ENCODE measurements at regions not wholly inside any gene's neighbourhood (a gene's known extent, or its start where the extent isn't known, plus 50 kb on each side); places are given as distances from the start of the nearest gene placed in this dataset.
"Not testable (repeated sequence)": the region's sequence is repeated elsewhere in the genome, so short reads cannot be mapped to it uniquely, and the experiment has no call there.

GRCh38 chr13:111413407-111414187, 93.2 kb downstream of the TEX29 start:
- DNase-seq, result no peak

- no peak for DNase-seq
These were observed 93.9 kb downstream of the TEX29 start for GRCh38 chr13:111414341-111414740.

GRCh38 chr13:111415246-111415645, 94.8 kb downstream of the TEX29 start:
- no peak for DNase-seq

GRCh38 chr13:111415765-111416164, 95.3 kb downstream of the TEX29 start:
- DNase-seq, result no peak

- DNase-seq, result no peak
These were observed 97.7 kb downstream of the TEX29 start for GRCh38 chr13:111418101-111418500.

- DNase-seq, result no peak
These were observed 99.9 kb downstream of the TEX29 start for GRCh38 chr13:111420113-111420876.

GRCh38 chr13:111421216-111421615, 100.8 kb downstream of the TEX29 start:
- DNase-seq, result no peak

- no peak for DNase-seq
These were observed 101.9 kb downstream of the TEX29 start for GRCh38 chr13:111422348-111422747.

GRCh38 chr13:111423168-111423785, 102.8 kb downstream of the TEX29 start:
- no peak for DNase-seq

- no peak for DNase-seq
These were observed 103.7 kb downstream of the TEX29 start for GRCh38 chr13:111424134-111424533.

GRCh38 chr13:111425326-111425725, 104.9 kb downstream of the TEX29 start:
- DNase-seq, result no peak

GRCh38 chr13:111429064-111429558, 108.7 kb downstream of the TEX29 start:
- DNase-seq, result peak; percentile 15

- no peak for DNase-seq
These were observed 110.8 kb downstream of the TEX29 start for GRCh38 chr13:111431206-111431605.

GRCh38 chr13:111434578-111435159, 114.2 kb downstream of the TEX29 start:
- no peak for DNase-seq

GRCh38 chr13:111436446-111436845, 116.0 kb downstream of the TEX29 start:
- DNase-seq, result no peak

GRCh38 chr13:111437417-111437816, 117.0 kb downstream of the TEX29 start:
- DNase-seq, result no peak

GRCh38 chr13:111437856-111438547, 117.6 kb downstream of the TEX29 start:
- no peak for DNase-seq

- not testable (repeated sequence) for DNase-seq
These were observed 120.0 kb downstream of the TEX29 start for GRCh38 chr13:111440492-111440891.

GRCh38 chr13:111443981-111444380, 123.5 kb downstream of the TEX29 start:
- DNase-seq, result no peak

- no peak for DNase-seq
These were observed 128.1 kb downstream of the TEX29 start for GRCh38 chr13:111448504-111448903.

- DNase-seq, result no peak
These were observed 128.6 kb downstream of the TEX29 start for GRCh38 chr13:111449041-111449440.

- no peak for DNase-seq
These were observed 131.0 kb downstream of the TEX29 start for GRCh38 chr13:111451402-111451801.

All from CD4-positive, alpha-beta T cell treated with Interleukin-21 for 1 hour (primary cell).